Peyer's patch (tissue), 4 donors: ENCODE measurements at regions not wholly inside any gene's neighbourhood (a gene's known extent, or its start where the extent isn't known, plus 50 kb on each side); places are given as distances from the start of the nearest gene placed in this dataset.
"Not testable (repeated sequence)": the region's sequence is repeated elsewhere in the genome, so short reads cannot be mapped to it uniquely, and the experiment has no call there.

ENCODE experiments used
- DNase-seq, 3 donors: peaks; one replicate each; pipeline ENCODE4 v3.0.0-alpha.2; 2017 to 2019
- H3K27ac ChIP-seq, 4 donors: fragments of 200-600 bp; sonication (generic); one replicate each; pipeline ENCODE4 v1.5.1; 2016 to 2019
- H3K27me3 ChIP-seq, 2 donors: fragments of 200-600 bp; sonication (generic); one replicate each; pipeline ENCODE4 v1.5.1; 2019
- H3K36me3 ChIP-seq, 3 donors: fragments of 200-600 bp; sonication (generic); one replicate each; pipeline ENCODE4 v1.5.1; 2016 to 2019
- H3K4me1 ChIP-seq, 4 donors: fragments of 200-600 bp; sonication (generic); one replicate each; pipeline ENCODE4 v1.5.1; 2016 to 2019
- H3K4me3 ChIP-seq, 4 donors: fragments of 200-600 bp; sonication (generic); 1 replicate in 3 of 4; 2 replicates in 1 of 4; pipeline ENCODE4 v1.5.1; 2016 to 2019; ENCODE audit warnings: mild to moderate bottlenecking in 1 of 4
- H3K9me3 ChIP-seq, 4 donors: fragments of 200-600 bp; sonication (generic); one replicate each; pipeline ENCODE4 v1.5.1; 2016 to 2019; ENCODE audit warnings: mild to moderate bottlenecking in 1 of 4
- CTCF ChIP-seq, 6 experiments: fragments of 450-650 bp in 4 of 6; fragments of 200-600 bp in 2 of 6; sonication (generic) in 1 of 6; IDR thresholded peaks; one replicate each; pipeline ENCODE4 v1.5.1; 2017 to 2019; ENCODE audit warnings: antibody characterized with exemption in 6 of 6, mild to moderate bottlenecking in 3 of 6, moderate library complexity in 1 of 6
- POLR2A ChIP-seq, 2 donors: fragments of 450-650 bp; IDR thresholded peaks; one replicate each; pipeline ENCODE4 v1.5.1; 2017; ENCODE audit warnings: antibody characterized with exemption in 2 of 2, mild to moderate bottlenecking in 2 of 2, moderate library complexity in 2 of 2

GRCh38 chr14:105951399-105951798 lies 425.0 kb downstream of the TMEM121 start:
- no peak overlapping the region for H3K27ac ChIP-seq
- no peaks in the 10 kb centered on the region for H3K4me1 ChIP-seq
- DNase-seq = no peak
- H3K4me3 ChIP-seq = no peak overlapping the region
- no peaks in the 10 kb centered on the region for H3K9me3 ChIP-seq
- TF ChIP-seq POLR2A (IDR thresholded peaks at IDR 0.05) (no peak), CTCF (IDR thresholded peaks at IDR 0.05) (no peak)
- H3K27me3 ChIP-seq = no peaks in the 10 kb centered on the region
- H3K36me3 ChIP-seq = no peaks in the 10 kb centered on the region

GRCh38 chr14:105952222-105952621 lies 425.8 kb downstream of the TMEM121 start:
- Histone ChIP-seq H3K27ac (no peak overlapping the region), H3K36me3 (no peaks in the 10 kb centered on the region), H3K27me3 (no peaks in the 10 kb centered on the region), H3K4me3 (no peak overlapping the region), H3K4me1 (no peaks in the 10 kb centered on the region), H3K9me3 (no peaks in the 10 kb centered on the region)
- TF ChIP-seq CTCF (IDR thresholded peaks at IDR 0.05) = no peak
- TF ChIP-seq POLR2A (IDR thresholded peaks at IDR 0.05) = no peak
- DNase-seq = no peak

- DNase-seq = no peak
- no peaks in the 10 kb centered on the region for H3K9me3 ChIP-seq
- TF ChIP-seq POLR2A (IDR thresholded peaks at IDR 0.05) (no peak), CTCF (IDR thresholded peaks at IDR 0.05) (no peak)
- H3K36me3 ChIP-seq = no peaks in the 10 kb centered on the region
- H3K4me1 ChIP-seq = no peaks in the 10 kb centered on the region
- no peak overlapping the region for H3K4me3 ChIP-seq
- no peaks in the 10 kb centered on the region for H3K27me3 ChIP-seq
- no peak overlapping the region for H3K27ac ChIP-seq
These were observed 426.4 kb downstream of the TMEM121 start for GRCh38 chr14:105952826-105953225.

- H3K9me3 ChIP-seq, H3K4me3 ChIP-seq, H3K27me3 ChIP-seq, DNase-seq, H3K36me3 ChIP-seq, H3K4me1 ChIP-seq, H3K27ac ChIP-seq: not testable (repeated sequence)
These were observed 435.2 kb downstream of the TMEM121 start for GRCh38 chr14:105961625-105962024.

GRCh38 chr14:105962532-105962931 lies 436.1 kb downstream of the TMEM121 start:
- Histone ChIP-seq H3K9me3 (no peaks in the 10 kb centered on the region), H3K36me3 (no peaks in the 10 kb centered on the region), H3K4me3 (no peak overlapping the region), H3K27me3 (no peaks in the 10 kb centered on the region), H3K27ac (no peak overlapping the region), H3K4me1 (no peaks in the 10 kb centered on the region)
- TF ChIP-seq POLR2A (IDR thresholded peaks at IDR 0.05) (no peak), CTCF (IDR thresholded peaks at IDR 0.05) (no peak)
- no peak for DNase-seq

- H3K4me1 ChIP-seq = no peaks in the 10 kb centered on the region
- no peak overlapping the region for H3K4me3 ChIP-seq
- no peaks in the 10 kb centered on the region for H3K9me3 ChIP-seq
- no peaks in the 10 kb centered on the region for H3K27me3 ChIP-seq
- no peak for DNase-seq
- TF ChIP-seq POLR2A (IDR thresholded peaks at IDR 0.05) (no peak), CTCF (IDR thresholded peaks at IDR 0.05) (no peak)
- H3K27ac ChIP-seq = no peak overlapping the region
- no peaks in the 10 kb centered on the region for H3K36me3 ChIP-seq
These were observed 441.9 kb downstream of the TMEM121 start for GRCh38 chr14:105968291-105968690.

- not testable (repeated sequence) for H3K27ac ChIP-seq, H3K4me3 ChIP-seq, H3K36me3 ChIP-seq, H3K9me3 ChIP-seq, H3K27me3 ChIP-seq, DNase-seq, H3K4me1 ChIP-seq
These were observed 442.6 kb downstream of the TMEM121 start for GRCh38 chr14:105969026-105969425.

- H3K9me3 ChIP-seq, H3K27ac ChIP-seq, H3K27me3 ChIP-seq, DNase-seq, H3K4me3 ChIP-seq, H3K36me3 ChIP-seq, H3K4me1 ChIP-seq: not testable (repeated sequence)
These were observed 444.4 kb downstream of the TMEM121 start for GRCh38 chr14:105970821-105971220.
